ENCODE measurements at regions not wholly inside any gene's neighbourhood (a gene's known extent, or its start where the extent isn't known, plus 50 kb on each side); places are given as distances from the start of the nearest gene placed in this dataset.

- Histone ChIP-seq H4K20me1 (ENCODE audit: insufficient read depth, low read length) (no peaks in the 10 kb centered on the region), H3K9me3 (ENCODE audit: insufficient read depth, low read depth, low read length) (no peaks in the 10 kb centered on the region), H3K4me1 (ENCODE audit: insufficient read depth, low read length) (no peaks in the 10 kb centered on the region), H3K4me3 (ENCODE audit: insufficient read depth, low read depth, low read length) (no peak overlapping the region), H3K27ac (ENCODE audit: low read depth, low read length) (no peak overlapping the region), H3K9ac (ENCODE audit: low read length) (no peak overlapping the region), H2AFZ (ENCODE audit: low read depth, low read length) (no peak overlapping the region), H3K27me3 (ENCODE audit: insufficient read depth, low read length) (no peaks in the 10 kb centered on the region), H3K36me3 (ENCODE audit: insufficient read depth, low read length) (no peaks in the 10 kb centered on the region), H3K79me2 (ENCODE audit: insufficient read depth, low read length) (no peaks in the 10 kb centered on the region), H3K4me2 (ENCODE audit: low read length) (no peak overlapping the region)
- Mint-ChIP-seq H3K4me3 (ENCODE audit: unreplicated experiment) (no peak overlapping the region), H3K27me3 (ENCODE audit: low read depth, unreplicated experiment) (no peaks in the 10 kb centered on the region), H3K9me3 (ENCODE audit: unreplicated experiment) (peaks cover 10% of the 10 kb centered on the region), H3K36me3 (ENCODE audit: low read depth, unreplicated experiment) (no peaks in the 10 kb centered on the region), H3K4me1 (ENCODE audit: low read depth, unreplicated experiment) (no peaks in the 10 kb centered on the region), H3K27ac (ENCODE audit: unreplicated experiment) (no peak overlapping the region)
- DNase-seq (ENCODE audit: low read depth) (no peak), FAIRE-seq (no peak)
- TF ChIP-seq, protein P1, sequence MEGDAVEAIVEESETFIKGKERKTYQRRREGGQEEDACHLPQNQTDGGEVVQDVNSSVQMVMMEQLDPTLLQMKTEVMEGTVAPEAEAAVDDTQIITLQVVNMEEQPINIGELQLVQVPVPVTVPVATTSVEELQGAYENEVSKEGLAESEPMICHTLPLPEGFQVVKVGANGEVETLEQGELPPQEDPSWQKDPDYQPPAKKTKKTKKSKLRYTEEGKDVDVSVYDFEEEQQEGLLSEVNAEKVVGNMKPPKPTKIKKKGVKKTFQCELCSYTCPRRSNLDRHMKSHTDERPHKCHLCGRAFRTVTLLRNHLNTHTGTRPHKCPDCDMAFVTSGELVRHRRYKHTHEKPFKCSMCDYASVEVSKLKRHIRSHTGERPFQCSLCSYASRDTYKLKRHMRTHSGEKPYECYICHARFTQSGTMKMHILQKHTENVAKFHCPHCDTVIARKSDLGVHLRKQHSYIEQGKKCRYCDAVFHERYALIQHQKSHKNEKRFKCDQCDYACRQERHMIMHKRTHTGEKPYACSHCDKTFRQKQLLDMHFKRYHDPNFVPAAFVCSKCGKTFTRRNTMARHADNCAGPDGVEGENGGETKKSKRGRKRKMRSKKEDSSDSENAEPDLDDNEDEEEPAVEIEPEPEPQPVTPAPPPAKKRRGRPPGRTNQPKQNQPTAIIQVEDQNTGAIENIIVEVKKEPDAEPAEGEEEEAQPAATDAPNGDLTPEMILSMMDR (IDR thresholded peaks at IDR 0.05; ENCODE audit: insufficient read depth, low read depth, low read length): no peak
- no peak for TF ChIP-seq EZH2 (IDR thresholded peaks at IDR 0.05; ENCODE audit: insufficient read depth, low read length)
Observed at GRCh38 chr5:45847877-45848276, 151.7 kb upstream of the HCN1 start.

DNA sequence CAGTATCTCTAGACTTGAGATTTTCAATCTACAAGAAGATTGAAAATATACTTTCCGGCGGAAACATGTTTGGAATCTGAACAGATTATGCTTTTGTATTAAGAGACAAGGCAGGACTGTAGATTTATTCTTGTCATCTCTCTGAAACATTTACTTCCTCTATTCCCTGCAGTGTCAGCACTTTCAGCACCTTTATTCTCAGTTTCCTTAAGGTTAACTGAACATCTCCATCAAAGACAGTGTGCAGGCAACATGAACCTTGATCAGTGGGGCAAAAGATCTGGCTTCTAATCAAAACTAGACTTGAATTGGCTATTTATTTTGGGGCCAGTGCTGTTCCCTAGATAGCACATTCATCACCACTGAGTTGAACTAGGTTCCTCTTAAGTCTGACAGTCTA lies 129.9 kb upstream of the HCN1 start:
- H3K79me2 ChIP-seq (ENCODE audit: insufficient read depth, low read length): no peaks in the 10 kb centered on the region
- no peak for FAIRE-seq

DNA sequence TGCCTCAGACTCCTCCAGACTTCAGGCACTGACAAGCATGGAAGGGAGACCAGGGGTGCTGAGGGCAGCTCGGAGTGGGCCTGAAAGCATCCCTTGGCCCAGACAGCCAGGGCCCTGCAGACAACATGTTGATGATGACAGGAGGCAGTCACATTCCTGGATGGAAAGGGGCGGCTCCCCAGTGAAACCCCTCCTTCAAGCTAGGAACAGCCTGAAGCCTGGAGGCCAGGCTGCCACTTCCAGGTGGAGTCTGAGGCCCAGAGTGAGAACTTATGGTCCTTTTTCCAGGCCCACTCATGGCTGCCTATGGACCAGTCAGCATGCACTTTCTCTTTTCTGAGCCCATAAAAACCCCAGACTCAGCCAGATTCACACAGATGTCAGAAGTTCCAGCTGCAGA lies 104.2 kb upstream of the HCN1 start:
- DNase-seq (ENCODE audit: low read depth) (no peak), FAIRE-seq (no peak)
- Histone ChIP-seq H2AFZ (ENCODE audit: low read depth, low read length) (no peak overlapping the region), H3K4me3 (ENCODE audit: insufficient read depth, low read depth, low read length) (no peak overlapping the region), H3K9me3 (ENCODE audit: insufficient read depth, low read depth, low read length) (peaks cover 4% of the 10 kb centered on the region), H3K27me3 (ENCODE audit: insufficient read depth, low read length) (no peaks in the 10 kb centered on the region), H3K4me2 (ENCODE audit: low read length) (no peak overlapping the region), H3K9ac (ENCODE audit: low read length) (no peak overlapping the region), H4K20me1 (ENCODE audit: insufficient read depth, low read length) (no peaks in the 10 kb centered on the region), H3K27ac (ENCODE audit: low read depth, low read length) (no peak overlapping the region), H3K79me2 (ENCODE audit: insufficient read depth, low read length) (no peaks in the 10 kb centered on the region), H3K36me3 (ENCODE audit: insufficient read depth, low read length) (no peaks in the 10 kb centered on the region), H3K4me1 (ENCODE audit: insufficient read depth, low read length) (no peaks in the 10 kb centered on the region)
- Mint-ChIP-seq H3K9me3 (ENCODE audit: unreplicated experiment) (no peaks in the 10 kb centered on the region), H3K27me3 (ENCODE audit: low read depth, unreplicated experiment) (no peaks in the 10 kb centered on the region), H3K36me3 (ENCODE audit: low read depth, unreplicated experiment) (no peaks in the 10 kb centered on the region), H3K4me3 (ENCODE audit: unreplicated experiment) (no peak overlapping the region), H3K27ac (ENCODE audit: unreplicated experiment) (no peak overlapping the region), H3K4me1 (ENCODE audit: low read depth, unreplicated experiment) (no peaks in the 10 kb centered on the region)
- no peak for TF ChIP-seq EZH2 (IDR thresholded peaks at IDR 0.05; ENCODE audit: insufficient read depth, low read length)
- TF ChIP-seq, protein P1 (IDR thresholded peaks at IDR 0.05; ENCODE audit: insufficient read depth, low read depth, low read length): no peak

More for the DNA sequence above, 129.9 kb upstream of the HCN1 start:
- Histone ChIP-seq H2AFZ (ENCODE audit: low read depth, low read length) (no peak overlapping the region), H3K9ac (ENCODE audit: low read length) (no peak overlapping the region), H3K4me3 (ENCODE audit: insufficient read depth, low read depth, low read length) (no peak overlapping the region), H3K9me3 (ENCODE audit: insufficient read depth, low read depth, low read length) (peaks cover 4% of the 10 kb centered on the region), H3K36me3 (ENCODE audit: insufficient read depth, low read length) (no peaks in the 10 kb centered on the region), H3K27me3 (ENCODE audit: insufficient read depth, low read length) (no peaks in the 10 kb centered on the region), H3K4me2 (ENCODE audit: low read length) (no peak overlapping the region), H3K4me1 (ENCODE audit: insufficient read depth, low read length) (no peaks in the 10 kb centered on the region), H4K20me1 (ENCODE audit: insufficient read depth, low read length) (no peaks in the 10 kb centered on the region), H3K27ac (ENCODE audit: low read depth, low read length) (no peak overlapping the region)
- Mint-ChIP-seq H3K4me3 (ENCODE audit: unreplicated experiment) (no peak overlapping the region), H3K27ac (ENCODE audit: unreplicated experiment) (no peak overlapping the region), H3K27me3 (ENCODE audit: low read depth, unreplicated experiment) (no peaks in the 10 kb centered on the region), H3K36me3 (ENCODE audit: low read depth, unreplicated experiment) (no peaks in the 10 kb centered on the region), H3K9me3 (ENCODE audit: unreplicated experiment) (no peaks in the 10 kb centered on the region), H3K4me1 (ENCODE audit: low read depth, unreplicated experiment) (no peaks in the 10 kb centered on the region)
- TF ChIP-seq, protein P1 (IDR thresholded peaks at IDR 0.05; ENCODE audit: insufficient read depth, low read depth, low read length): no peak
- no peak for TF ChIP-seq EZH2 (IDR thresholded peaks at IDR 0.05; ENCODE audit: insufficient read depth, low read length)
- no peak for DNase-seq (ENCODE audit: low read depth)

Data from astrocyte (in vitro differentiated cells and primary cell).